Kidney (tissue), 13 donors: ENCODE measurements at regions not wholly inside any gene's neighbourhood (a gene's known extent, or its start where the extent isn't known, plus 50 kb on each side); places are given as distances from the start of the nearest gene placed in this dataset.
A peak's percentile ranks its signal among the peaks of the same experiment; 100 is the strongest.
"Not testable (repeated sequence)": the region's sequence is repeated elsewhere in the genome, so short reads cannot be mapped to it uniquely, and the experiment has no call there.

Experiments
- DNase-seq, 5 donors: peaks; one replicate each; pipeline ENCODE4 v3.0.0-alpha.2; 2013 to 2020
- FAIRE-seq: peaks from 2 replicates; lab custom pipeline; 2012; peaks lifted over from hg19 to GRCh38; lab: Jason Lieb, UNC
- H3K27ac ChIP-seq, 2 donors: one replicate each; pipeline ENCODE4 v1.7.0; 2013; ENCODE audit warnings: low read depth in 2 of 2, low read length in 2 of 2, inconsistent platforms in 1 of 2
- H3K27me3 ChIP-seq: one replicate; pipeline ENCODE4 v1.7.1; 2013; ENCODE audit warnings: low read length, inconsistent platforms; ENCODE audit not compliant: control insufficient read depth, insufficient read depth
- H3K36me3 ChIP-seq, 3 donors: one replicate each; pipeline versions ENCODE4 v1.7.0 to v1.7.1; 2013; ENCODE audit warnings: low read length in 3 of 3, control low read depth in 1 of 3, inconsistent platforms in 1 of 3; ENCODE audit not compliant: insufficient read depth in 3 of 3, control insufficient read depth in 2 of 3
- H3K4me1 ChIP-seq, 3 donors: one replicate each; pipeline versions ENCODE4 v1.7.0 to v1.7.1; 2013; ENCODE audit warnings: low read length in 3 of 3, inconsistent platforms in 1 of 3, low read depth in 1 of 3; ENCODE audit not compliant: control insufficient read depth in 2 of 3, insufficient read depth in 2 of 3
- H3K4me3 ChIP-seq, 3 donors: one replicate each; pipeline versions ENCODE4 v1.7.0 to v1.8.1; 2013; ENCODE audit warnings: low read length in 3 of 3, control low read depth in 1 of 3, inconsistent platforms in 1 of 3
- H3K9ac ChIP-seq, 3 donors: one replicate each; pipeline versions ENCODE4 v1.7.0 to v1.7.1; 2013; ENCODE audit warnings: low read length in 3 of 3, control low read depth in 1 of 3, inconsistent platforms in 1 of 3
- H3K9me3 ChIP-seq, 3 donors: one replicate each; pipeline versions ENCODE4 v1.7.0 to v1.7.1; 2013; ENCODE audit warnings: low read length in 3 of 3, control low read depth in 1 of 3, inconsistent platforms in 1 of 3; ENCODE audit not compliant: control insufficient read depth in 2 of 3, insufficient read depth in 1 of 3
- intact Hi-C: fragments of 100-400 bp; cut with DNase I; formaldehyde crosslinking; loops from one replicate; pipeline ENCODE4 v1.11.1; 2022
- TF ChIP-seq, protein P1 (sequence below): IDR thresholded peaks from 3 replicates; pipeline ENCODE4 v1.5.1; 2012; ENCODE audit warnings: mild to moderate bottlenecking, moderate library complexity, borderline replicate concordance; ENCODE audit not compliant: insufficient read depth; ENCODE audit errors: extremely low read depth
- donor health status: control.
- donor health status: control.
- donor health status: control.
- donor health status: control.
- donor health status: control.
- donor health status: DM: yes; HTN: yes; CAD: no.
- donor health status: Normal renal cell carcinoma (clear cell type).

DNA sequence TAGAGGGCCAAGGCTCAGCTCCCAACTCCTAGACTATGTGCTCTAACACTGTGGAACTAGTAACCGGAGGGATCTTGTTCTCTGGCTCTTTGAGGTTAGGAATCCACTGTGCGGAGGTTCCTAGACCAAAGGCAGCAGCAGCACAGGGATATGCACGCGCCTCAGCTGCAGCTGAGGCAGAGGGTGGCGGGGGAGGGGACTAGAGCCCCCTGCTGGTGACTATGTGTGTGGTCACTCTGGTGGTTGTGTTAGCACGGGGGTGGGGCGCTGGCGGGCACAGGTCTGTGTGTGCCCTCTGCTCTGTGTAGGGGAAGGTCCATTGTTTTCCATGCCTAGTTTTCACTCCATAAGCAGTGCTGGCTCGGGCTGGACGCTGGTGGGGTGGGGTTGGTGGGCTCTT lies 458.0 kb upstream of the IZUMO3 start:
- FAIRE-seq (no peak), DNase-seq (no peak)
- no peaks in the 10 kb centered on the region for H3K4me1 ChIP-seq
- intact Hi-C loops: no loop called here
- H3K9me3 ChIP-seq: no peaks in the 10 kb centered on the region
- H3K27me3 ChIP-seq: no peaks in the 10 kb centered on the region
- H3K36me3 ChIP-seq: no peaks in the 10 kb centered on the region
- no peak overlapping the region for H3K9ac ChIP-seq
- no peak overlapping the region for H3K27ac ChIP-seq
- H3K4me3 ChIP-seq: no peak overlapping the region
- TF ChIP-seq, protein P1, sequence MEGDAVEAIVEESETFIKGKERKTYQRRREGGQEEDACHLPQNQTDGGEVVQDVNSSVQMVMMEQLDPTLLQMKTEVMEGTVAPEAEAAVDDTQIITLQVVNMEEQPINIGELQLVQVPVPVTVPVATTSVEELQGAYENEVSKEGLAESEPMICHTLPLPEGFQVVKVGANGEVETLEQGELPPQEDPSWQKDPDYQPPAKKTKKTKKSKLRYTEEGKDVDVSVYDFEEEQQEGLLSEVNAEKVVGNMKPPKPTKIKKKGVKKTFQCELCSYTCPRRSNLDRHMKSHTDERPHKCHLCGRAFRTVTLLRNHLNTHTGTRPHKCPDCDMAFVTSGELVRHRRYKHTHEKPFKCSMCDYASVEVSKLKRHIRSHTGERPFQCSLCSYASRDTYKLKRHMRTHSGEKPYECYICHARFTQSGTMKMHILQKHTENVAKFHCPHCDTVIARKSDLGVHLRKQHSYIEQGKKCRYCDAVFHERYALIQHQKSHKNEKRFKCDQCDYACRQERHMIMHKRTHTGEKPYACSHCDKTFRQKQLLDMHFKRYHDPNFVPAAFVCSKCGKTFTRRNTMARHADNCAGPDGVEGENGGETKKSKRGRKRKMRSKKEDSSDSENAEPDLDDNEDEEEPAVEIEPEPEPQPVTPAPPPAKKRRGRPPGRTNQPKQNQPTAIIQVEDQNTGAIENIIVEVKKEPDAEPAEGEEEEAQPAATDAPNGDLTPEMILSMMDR: no peak

DNA sequence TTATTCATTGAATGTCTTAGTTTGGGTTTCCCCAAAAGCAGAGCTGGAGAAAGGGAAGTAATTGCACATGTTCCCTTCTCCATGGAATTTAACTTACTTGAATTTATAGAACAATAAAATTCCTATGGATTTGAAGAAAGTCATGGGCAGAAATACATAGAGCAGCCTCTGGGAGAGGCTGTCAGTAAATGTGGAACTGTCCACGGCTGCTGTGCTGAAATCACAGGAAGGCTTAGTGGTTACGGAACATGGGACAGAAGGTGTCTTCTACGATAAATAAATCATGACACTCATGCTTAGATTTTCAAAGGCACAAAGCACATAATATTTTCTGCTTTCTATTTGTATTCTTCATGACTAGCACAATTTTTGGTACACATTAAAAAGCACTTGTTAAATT lies 440.6 kb upstream of the IZUMO3 start:
- intact Hi-C loops: no loop called here
- Histone ChIP-seq H3K36me3 (no peaks in the 10 kb centered on the region), H3K9ac (no peak overlapping the region), H3K4me3 (no peak overlapping the region), H3K27ac (no peak overlapping the region), H3K9me3 (no peaks in the 10 kb centered on the region), H3K27me3 (no peaks in the 10 kb centered on the region), H3K4me1 (no peaks in the 10 kb centered on the region)
- DNase-seq (peak in 3 of 5 donors; percentile 8 to 32 (median 9)), FAIRE-seq (no peak)
- TF ChIP-seq, protein P1: no peak

DNA sequence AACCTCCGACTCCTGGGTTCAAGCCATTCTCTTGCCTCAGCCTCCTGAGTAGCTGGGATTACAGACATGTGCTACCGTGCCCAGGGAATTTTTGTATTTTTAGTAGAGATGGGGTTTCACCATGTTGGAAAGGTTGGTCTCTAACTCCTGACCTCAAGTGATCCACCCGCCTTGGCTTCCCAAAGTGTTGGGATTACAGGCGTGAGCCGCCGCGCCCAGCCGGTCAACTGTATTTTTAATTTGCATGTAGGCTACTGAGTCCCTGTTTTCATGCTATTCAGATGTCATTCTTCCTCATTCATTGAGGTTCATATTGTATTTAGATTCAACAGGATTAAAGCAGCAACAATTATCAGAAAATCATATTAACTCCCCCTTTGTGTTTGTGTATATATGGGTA lies 425.1 kb upstream of the IZUMO3 start:
- H3K9ac ChIP-seq, H3K27ac ChIP-seq, H3K27me3 ChIP-seq, H3K9me3 ChIP-seq, FAIRE-seq, DNase-seq, H3K4me3 ChIP-seq, intact Hi-C loops, H3K36me3 ChIP-seq, H3K4me1 ChIP-seq: not testable (repeated sequence)

DNA sequence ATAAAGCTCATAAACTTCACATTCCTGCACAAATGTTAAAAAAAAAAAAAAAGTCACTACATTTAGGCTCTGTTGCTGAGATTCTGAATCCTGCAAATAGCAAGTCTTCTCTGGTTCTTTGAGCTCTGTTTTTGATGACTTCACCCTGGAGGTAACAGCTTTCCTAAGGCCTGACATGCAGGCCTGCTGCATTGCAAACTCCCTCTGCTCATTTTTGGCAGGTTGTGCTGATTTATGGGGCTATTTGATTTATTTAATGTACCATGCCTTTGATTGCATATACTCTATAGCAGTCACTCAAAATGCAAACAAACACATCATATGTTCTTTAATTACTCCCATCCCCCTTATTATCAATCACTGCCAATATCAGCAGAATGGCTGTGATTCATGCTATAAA lies 416.1 kb upstream of the IZUMO3 start:
- Histone ChIP-seq H3K4me1 (no peaks in the 10 kb centered on the region), H3K36me3 (no peaks in the 10 kb centered on the region), H3K9me3 (no peaks in the 10 kb centered on the region), H3K4me3 (no peak overlapping the region), H3K27ac (no peak overlapping the region), H3K9ac (no peak overlapping the region), H3K27me3 (no peaks in the 10 kb centered on the region)
- FAIRE-seq (no peak), DNase-seq (no peak)
- TF ChIP-seq, protein P1: no peak
- intact Hi-C loops: no loop called here
